HEK293 (cell line): ENCODE measurements at regions not wholly inside any gene's neighbourhood (a gene's known extent, or its start where the extent isn't known, plus 50 kb on each side); places are given as distances from the start of the nearest gene placed in this dataset.

Experiments used
- CTCF ChIA-PET: fragments of 350-600 bp; formaldehyde crosslinking; extraction: SDS; loops from one replicate; lab custom pipeline; 2021; ENCODE audit warnings: antibody characterized with exemption; lab: Yijun Ruan, JAX
- POLR2A ChIA-PET: fragments of 300-600 bp; formaldehyde crosslinking; extraction: SDS; loops from one replicate; lab custom pipeline; 2020; ENCODE audit warnings: antibody characterized with exemption, inconsistent platforms; lab: Yijun Ruan, JAX
- H3K27ac ChIP-seq: fragments of 200-500 bp; sonication (Bioruptor generic); 2 replicates; pipeline ENCODE4 v1.5.1; 2014; ENCODE audit warnings: low read depth, low read length, control low read depth, inconsistent platforms; ENCODE audit errors: extremely low read depth
- H3K36me3 ChIP-seq, 2 experiments: fragments of 200-500 bp in 1 of 2; sonication (Bioruptor generic) in 1 of 2; 1 replicate in 1 of 2; 2 replicates in 1 of 2; pipeline ENCODE4 v1.5.1; 2014 to 2017; ENCODE audit warnings: inconsistent platforms in 2 of 2, low read length in 2 of 2; ENCODE audit not compliant: control insufficient read depth in 2 of 2, insufficient read depth in 1 of 2
- H3K4me1 ChIP-seq: fragments of 200-500 bp; sonication (Bioruptor generic); 2 replicates; pipeline ENCODE4 v1.5.1; 2014; ENCODE audit warnings: mild to moderate bottlenecking, low read length, inconsistent platforms; ENCODE audit not compliant: control insufficient read depth, insufficient read depth
- H3K4me3 ChIP-seq: 2 replicates; pipeline ENCODE4 v1.5.1; 2011; ENCODE audit warnings: low read depth, mild to moderate bottlenecking, control low read depth, low read length, moderate library complexity
- H3K9me3 ChIP-seq: fragments of 200-500 bp; sonication (Bioruptor generic); 2 replicates; pipeline ENCODE4 v1.5.1; 2014; ENCODE audit warnings: low read depth, low read length, inconsistent platforms; ENCODE audit not compliant: control insufficient read depth, insufficient read depth
- HOXC10 ChIP-seq: sonication (generic); formaldehyde crosslinking; IDR thresholded peaks from 2 replicates; pipeline ENCODE4 v1.8.1; 2023; ENCODE audit warnings: mild to moderate bottlenecking, missing genetic modification reagents
- HOXD13 ChIP-seq: sonication (generic); formaldehyde crosslinking; IDR thresholded peaks from 2 replicates; pipeline ENCODE4 v1.8.0; 2022; ENCODE audit warnings: missing genetic modification reagents, borderline replicate concordance
- KLF16 ChIP-seq: fragments of 450-650 bp; formaldehyde crosslinking; IDR thresholded peaks from 2 replicates; pipeline ENCODE4 v1.5.1; 2017; ENCODE audit warnings: missing biosample characterization, missing genetic modification characterization
- ZBTB17 ChIP-seq: fragments of 450-650 bp; formaldehyde crosslinking; IDR thresholded peaks from 2 replicates; pipeline ENCODE4 v1.5.1; 2016; ENCODE audit warnings: missing biosample characterization, missing genetic modification characterization
- ZBTB8A ChIP-seq: fragments of 450-650 bp; formaldehyde crosslinking; IDR thresholded peaks from 2 replicates; pipeline ENCODE4 v1.5.1; 2016; ENCODE audit warnings: missing biosample characterization, missing genetic modification characterization
- ZFP3 ChIP-seq: fragments of 450-650 bp; formaldehyde crosslinking; IDR thresholded peaks from 2 replicates; pipeline ENCODE4 v1.5.1; 2016; ENCODE audit warnings: low read depth, missing biosample characterization, missing genetic modification characterization
- ZFP41 ChIP-seq: fragments of 450-650 bp; formaldehyde crosslinking; IDR thresholded peaks from 2 replicates; pipeline ENCODE4 v1.5.1; 2016; ENCODE audit warnings: missing biosample characterization, missing genetic modification characterization, borderline replicate concordance
- ZNF114 ChIP-seq: fragments of 450-650 bp; formaldehyde crosslinking; IDR thresholded peaks from 2 replicates; pipeline ENCODE4 v1.5.0; 2017; ENCODE audit warnings: missing biosample characterization, missing genetic modification characterization
- ZNF133 ChIP-seq: fragments of 450-650 bp; formaldehyde crosslinking; IDR thresholded peaks from 2 replicates; pipeline ENCODE4 v1.5.1; 2016; ENCODE audit warnings: missing biosample characterization, missing genetic modification characterization
- ZNF169 ChIP-seq: fragments of 450-650 bp; formaldehyde crosslinking; IDR thresholded peaks from 2 replicates; pipeline ENCODE4 v1.5.1; 2016; ENCODE audit warnings: missing biosample characterization, missing genetic modification characterization
- ZNF184 ChIP-seq: fragments of 450-650 bp; IDR thresholded peaks from 2 replicates; pipeline ENCODE4 v1.5.1; 2018; ENCODE audit warnings: missing biosample characterization, mild to moderate bottlenecking, missing genetic modification characterization
- ZNF266 ChIP-seq: fragments of 450-650 bp; formaldehyde crosslinking; IDR thresholded peaks from 2 replicates; pipeline ENCODE4 v1.5.1; 2016; ENCODE audit warnings: missing biosample characterization, missing genetic modification characterization, low read depth
- ZNF292 ChIP-seq: fragments of 450-650 bp; formaldehyde crosslinking; IDR thresholded peaks from 2 replicates; pipeline ENCODE4 v1.5.1; 2016; ENCODE audit warnings: low read depth, missing biosample characterization, missing genetic modification characterization, borderline replicate concordance
- ZNF302 ChIP-seq: fragments of 450-650 bp; formaldehyde crosslinking; IDR thresholded peaks from 2 replicates; pipeline ENCODE4 v1.5.1; 2016; ENCODE audit warnings: missing biosample characterization, missing genetic modification characterization, low read depth
- ZNF37A ChIP-seq: fragments of 450-650 bp; IDR thresholded peaks from 2 replicates; pipeline ENCODE4 v1.5.1; 2018; ENCODE audit warnings: missing biosample characterization, missing genetic modification characterization
- ZNF394 ChIP-seq: fragments of 450-650 bp; formaldehyde crosslinking; IDR thresholded peaks from 2 replicates; pipeline ENCODE4 v1.5.1; 2016; ENCODE audit warnings: missing biosample characterization, missing genetic modification characterization, mild to moderate bottlenecking, moderate library complexity, borderline replicate concordance
- ZNF426 ChIP-seq: fragments of 450-650 bp; formaldehyde crosslinking; IDR thresholded peaks from 2 replicates; pipeline ENCODE4 v1.5.1; 2017; ENCODE audit warnings: missing biosample characterization, missing genetic modification characterization, mild to moderate bottlenecking, inconsistent platforms, moderate library complexity
- ZNF501 ChIP-seq: fragments of 450-650 bp; formaldehyde crosslinking; IDR thresholded peaks from 2 replicates; pipeline ENCODE4 v1.5.1; 2016; ENCODE audit warnings: missing biosample characterization, missing genetic modification characterization
- ZNF514 ChIP-seq: fragments of 450-650 bp; formaldehyde crosslinking; IDR thresholded peaks from 2 replicates; pipeline ENCODE4 v1.5.1; 2016; ENCODE audit warnings: missing biosample characterization, missing genetic modification characterization
- ZNF521 ChIP-seq: fragments of 450-650 bp; formaldehyde crosslinking; IDR thresholded peaks from 2 replicates; pipeline ENCODE4 v1.5.1; 2017; ENCODE audit warnings: missing biosample characterization, mild to moderate bottlenecking, missing genetic modification characterization
- ZNF548 ChIP-seq: fragments of 450-650 bp; formaldehyde crosslinking; IDR thresholded peaks from 2 replicates; pipeline ENCODE4 v1.5.1; 2016; ENCODE audit warnings: missing biosample characterization, missing genetic modification characterization
- ZNF549 ChIP-seq: fragments of 450-650 bp; IDR thresholded peaks from 2 replicates; pipeline ENCODE4 v1.5.1; 2018; ENCODE audit warnings: missing biosample characterization, missing genetic modification characterization, mild to moderate bottlenecking, inconsistent platforms, moderate library complexity
- ZNF561 ChIP-seq: fragments of 450-650 bp; IDR thresholded peaks from 2 replicates; pipeline ENCODE4 v1.5.1; 2018; ENCODE audit warnings: missing biosample characterization, missing genetic modification characterization, borderline replicate concordance
- ZNF596 ChIP-seq: fragments of 450-650 bp; IDR thresholded peaks from 2 replicates; pipeline ENCODE4 v1.5.0; 2018; ENCODE audit warnings: missing biosample characterization, mild to moderate bottlenecking, missing genetic modification characterization, moderate library complexity
- ZNF654 ChIP-seq: fragments of 450-650 bp; formaldehyde crosslinking; IDR thresholded peaks from 2 replicates; pipeline ENCODE4 v1.5.1; 2016; ENCODE audit warnings: low read depth, missing biosample characterization, missing genetic modification characterization
- ZNF670 ChIP-seq: fragments of 450-650 bp; formaldehyde crosslinking; IDR thresholded peaks from 2 replicates; pipeline ENCODE4 v1.5.1; 2016; ENCODE audit warnings: missing biosample characterization, missing genetic modification characterization, low read depth
- ZNF704 ChIP-seq: fragments of 450-650 bp; formaldehyde crosslinking; IDR thresholded peaks from 2 replicates; pipeline ENCODE4 v1.5.1; 2016; ENCODE audit warnings: missing biosample characterization, missing genetic modification characterization
- ZNF785 ChIP-seq: fragments of 450-650 bp; formaldehyde crosslinking; IDR thresholded peaks from 2 replicates; pipeline ENCODE4 v1.5.1; 2016; ENCODE audit warnings: missing biosample characterization, missing genetic modification characterization
- ZNF830 ChIP-seq: fragments of 450-650 bp; IDR thresholded peaks from 2 replicates; pipeline ENCODE4 v1.5.0; 2018; ENCODE audit warnings: missing biosample characterization, missing genetic modification characterization, low read depth, mild to moderate bottlenecking, moderate library complexity
- TF ChIP-seq, protein P1 (sequence below): fragments of 450-650 bp; formaldehyde crosslinking; IDR thresholded peaks from 2 replicates; pipeline ENCODE4 v1.5.1; 2016; ENCODE audit warnings: missing biosample characterization, missing genetic modification characterization
- TF ChIP-seq, protein P2 (sequence below): fragments of 450-650 bp; formaldehyde crosslinking; IDR thresholded peaks from 2 replicates; pipeline ENCODE4 v1.5.1; 2017; ENCODE audit warnings: missing biosample characterization, missing genetic modification characterization
- TF ChIP-seq, protein P3 (sequence below): fragments of 450-650 bp; formaldehyde crosslinking; IDR thresholded peaks from 2 replicates; pipeline ENCODE4 v1.5.1; 2016; ENCODE audit warnings: missing biosample characterization, missing genetic modification characterization

DNA sequence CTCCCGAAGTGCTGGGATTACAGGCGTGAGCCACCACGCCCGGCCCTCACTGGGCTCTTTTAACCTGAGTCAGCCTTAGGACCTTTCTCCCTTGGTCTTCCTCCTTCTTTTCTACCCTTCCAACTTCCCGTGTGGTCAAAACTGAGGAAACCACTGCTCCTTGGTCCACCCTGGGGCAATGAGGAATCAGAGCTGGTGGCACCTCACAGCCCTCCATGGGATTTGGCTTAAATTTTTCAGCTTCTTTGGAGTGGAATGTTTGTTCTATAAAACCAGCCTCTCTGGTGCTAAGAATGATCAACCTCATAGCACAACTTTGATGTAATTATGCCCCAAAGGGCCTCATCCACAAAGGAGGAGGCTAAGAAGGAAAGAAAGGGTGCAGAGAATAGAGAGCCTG lies 76.6 kb upstream of the CFAP20DC start (continued):
- TF ChIP-seq ZNF704 (tag by site-specific recombination) (no peak), ZNF394 (tag by site-specific recombination) (no peak), ZNF785 (tag by site-specific recombination) (no peak), ZNF114 (tag by site-specific recombination) (no peak), ZNF670 (tag by site-specific recombination) (no peak), ZFP41 (tag by site-specific recombination) (no peak), ZNF292 (tag by site-specific recombination) (no peak), ZNF561 (tag by site-specific recombination) (no peak), ZBTB17 (tag by site-specific recombination) (no peak), ZNF133 (no peak)
- TF ChIP-seq, all 188 proteins: peak for 0

GRCh38 chr3:59121346-59122144 lies 71.7 kb upstream of the CFAP20DC start:
- no peak overlapping the region for H3K4me3 ChIP-seq
- ChIA-PET POLR2A (no interaction called here), CTCF (interaction anchor here (1.4 kb wide), 1 partner anchor 9 kb away, joined by 4 read pairs; no protein-coding TSS in a partner anchor)

DNA sequence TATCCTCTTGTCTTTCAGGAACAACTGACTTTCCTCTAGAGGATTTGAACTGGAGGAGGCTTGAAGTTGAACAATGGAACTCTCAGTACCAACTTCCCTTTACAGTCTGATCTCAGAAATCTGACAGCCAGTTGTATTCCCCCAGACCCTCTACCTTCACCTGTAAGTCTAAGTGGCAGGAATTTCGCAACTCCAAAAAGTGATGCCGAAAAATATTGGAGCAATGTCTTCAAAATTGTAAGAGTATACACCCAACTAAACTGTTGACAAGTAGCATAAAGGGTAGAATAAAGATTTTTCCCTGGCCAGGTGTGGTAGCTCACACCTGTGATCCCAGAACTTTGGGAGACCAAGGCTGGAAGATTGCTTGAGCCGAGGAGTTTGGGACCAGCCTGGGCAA lies 69.1 kb upstream of the CFAP20DC start:
- POLR2A ChIA-PET = no interaction called here
- Histone ChIP-seq H3K4me3 (no peak overlapping the region), H3K27ac (no peak overlapping the region), H3K36me3 (no peaks in the 10 kb centered on the region), H3K4me1 (no peaks in the 10 kb centered on the region), H3K9me3 (no peaks in the 10 kb centered on the region)
- CTCF ChIA-PET = no interaction called here
- TF ChIP-seq ZNF426 (tag by site-specific recombination) = no peak
- no peak for TF ChIP-seq ZBTB8A
- TF ChIP-seq ZNF169 = no peak
- TF ChIP-seq ZNF596 = no peak
- no peak for TF ChIP-seq ZNF830 (tag by site-specific recombination)
- TF ChIP-seq HOXD13 = no peak
- TF ChIP-seq, protein P1, sequence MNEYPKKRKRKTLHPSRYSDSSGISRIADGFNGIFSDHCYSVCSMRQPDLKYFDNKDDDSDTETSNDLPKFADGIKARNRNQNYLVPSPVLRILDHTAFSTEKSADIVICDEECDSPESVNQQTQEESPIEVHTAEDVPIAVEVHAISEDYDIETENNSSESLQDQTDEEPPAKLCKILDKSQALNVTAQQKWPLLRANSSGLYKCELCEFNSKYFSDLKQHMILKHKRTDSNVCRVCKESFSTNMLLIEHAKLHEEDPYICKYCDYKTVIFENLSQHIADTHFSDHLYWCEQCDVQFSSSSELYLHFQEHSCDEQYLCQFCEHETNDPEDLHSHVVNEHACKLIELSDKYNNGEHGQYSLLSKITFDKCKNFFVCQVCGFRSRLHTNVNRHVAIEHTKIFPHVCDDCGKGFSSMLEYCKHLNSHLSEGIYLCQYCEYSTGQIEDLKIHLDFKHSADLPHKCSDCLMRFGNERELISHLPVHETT (tag by site-specific recombination) = no peak
- no peak for TF ChIP-seq HOXC10
- TF ChIP-seq ZNF654 (tag by site-specific recombination) = no peak
- no peak for TF ChIP-seq ZNF37A (tag by site-specific recombination)
- TF ChIP-seq, protein P2, sequence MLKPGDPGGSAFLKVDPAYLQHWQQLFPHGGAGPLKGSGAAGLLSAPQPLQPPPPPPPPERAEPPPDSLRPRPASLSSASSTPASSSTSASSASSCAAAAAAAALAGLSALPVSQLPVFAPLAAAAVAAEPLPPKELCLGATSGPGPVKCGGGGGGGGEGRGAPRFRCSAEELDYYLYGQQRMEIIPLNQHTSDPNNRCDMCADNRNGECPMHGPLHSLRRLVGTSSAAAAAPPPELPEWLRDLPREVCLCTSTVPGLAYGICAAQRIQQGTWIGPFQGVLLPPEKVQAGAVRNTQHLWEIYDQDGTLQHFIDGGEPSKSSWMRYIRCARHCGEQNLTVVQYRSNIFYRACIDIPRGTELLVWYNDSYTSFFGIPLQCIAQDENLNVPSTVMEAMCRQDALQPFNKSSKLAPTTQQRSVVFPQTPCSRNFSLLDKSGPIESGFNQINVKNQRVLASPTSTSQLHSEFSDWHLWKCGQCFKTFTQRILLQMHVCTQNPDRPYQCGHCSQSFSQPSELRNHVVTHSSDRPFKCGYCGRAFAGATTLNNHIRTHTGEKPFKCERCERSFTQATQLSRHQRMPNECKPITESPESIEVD (tag by site-specific recombination) = no peak
- TF ChIP-seq ZNF548 = no peak
- no peak for TF ChIP-seq ZNF521 (tag by site-specific recombination)
- TF ChIP-seq ZNF501 (tag by site-specific recombination) = no peak
- TF ChIP-seq ZNF184 = no peak
- no peak for TF ChIP-seq ZFP3 (tag by site-specific recombination)
- TF ChIP-seq ZNF514 = no peak
- TF ChIP-seq, protein P3, sequence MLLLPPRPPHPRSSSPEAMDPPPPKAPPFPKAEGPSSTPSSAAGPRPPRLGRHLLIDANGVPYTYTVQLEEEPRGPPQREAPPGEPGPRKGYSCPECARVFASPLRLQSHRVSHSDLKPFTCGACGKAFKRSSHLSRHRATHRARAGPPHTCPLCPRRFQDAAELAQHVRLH (tag by site-specific recombination) = no peak

More at GRCh38 chr3:59121346-59122144, 71.7 kb upstream of the CFAP20DC start:
- Histone ChIP-seq H3K27ac (no peak overlapping the region), H3K4me1 (no peaks in the 10 kb centered on the region), H3K36me3 (no peaks in the 10 kb centered on the region), H3K9me3 (no peaks in the 10 kb centered on the region)
- TF ChIP-seq ZNF549 (tag by site-specific recombination) = no peak
- TF ChIP-seq ZNF302 (tag by site-specific recombination) = no peak
- TF ChIP-seq ZNF266 (tag by site-specific recombination) = no peak
- TF ChIP-seq KLF16 (tag by site-specific recombination) = no peak
- TF ChIP-seq, all 188 proteins: peak for 0
